ENCODE measurements at regions not wholly inside any gene's neighbourhood (a gene's known extent, or its start where the extent isn't known, plus 50 kb on each side); places are given as distances from the start of the nearest gene placed in this dataset.

GRCh38 chr7:106487892-106488291, 173.1 kb downstream of the CCDC71L start:
- Histone ChIP-seq H3K27ac (no peak overlapping the region), H3K4me3 (no peak overlapping the region)
- no peak for DNase-seq (ENCODE audit: low spot score)
- no peak for TF ChIP-seq CTCF (IDR thresholded peaks at IDR 0.05)

- peak overlapping the region in 1 of 2 donors; percentile 72 for H3K27ac ChIP-seq
- H3K4me3 ChIP-seq, result no peak overlapping the region
- TF ChIP-seq CTCF (IDR thresholded peaks at IDR 0.05), result no peak
- no peak for DNase-seq (ENCODE audit: low spot score)
These were observed 174.6 kb downstream of the CCDC71L start for GRCh38 chr7:106486331-106486730.

- Histone ChIP-seq H3K4me3 (no peak overlapping the region), H3K27ac (peak overlapping the region in 1 of 2 donors; percentile 72)
- no peak for DNase-seq (ENCODE audit: low spot score)
- TF ChIP-seq CTCF (IDR thresholded peaks at IDR 0.05), result no peak
These were observed 175.0 kb downstream of the CCDC71L start for GRCh38 chr7:106485919-106486318.

- H3K27ac ChIP-seq, result peak overlapping the region in 1 of 2 donors; percentile 72
- no peak overlapping the region for H3K4me3 ChIP-seq
- no peak for TF ChIP-seq CTCF (IDR thresholded peaks at IDR 0.05)
- no peak for DNase-seq (ENCODE audit: low spot score)
These were observed 175.9 kb downstream of the CCDC71L start for GRCh38 chr7:106485031-106485551.

DNA sequence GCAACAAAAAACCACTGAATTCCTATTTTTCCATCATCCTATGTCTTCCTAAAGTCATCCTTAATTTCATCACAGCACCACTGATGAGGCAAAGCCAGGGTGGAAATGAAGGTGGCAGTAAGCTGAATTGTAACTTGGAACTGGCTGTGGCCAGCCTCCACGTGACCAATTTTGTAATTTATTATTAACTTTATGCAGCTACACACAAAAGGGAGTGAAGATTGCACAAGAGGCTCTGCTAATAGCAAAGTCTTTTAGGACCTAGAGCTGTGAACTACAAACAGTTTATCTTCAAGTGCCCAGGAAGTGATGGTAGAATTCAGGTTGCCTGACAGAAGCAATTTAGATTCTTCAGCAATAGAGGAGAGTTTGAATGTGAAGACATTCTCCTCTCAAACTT, 176.4 kb downstream of the CCDC71L start:
- Histone ChIP-seq H3K4me3 (no peak overlapping the region), H3K27ac (no peak overlapping the region)
- DNase-seq (ENCODE audit: low spot score), result no peak
- no peak for TF ChIP-seq CTCF (IDR thresholded peaks at IDR 0.05)

DNA sequence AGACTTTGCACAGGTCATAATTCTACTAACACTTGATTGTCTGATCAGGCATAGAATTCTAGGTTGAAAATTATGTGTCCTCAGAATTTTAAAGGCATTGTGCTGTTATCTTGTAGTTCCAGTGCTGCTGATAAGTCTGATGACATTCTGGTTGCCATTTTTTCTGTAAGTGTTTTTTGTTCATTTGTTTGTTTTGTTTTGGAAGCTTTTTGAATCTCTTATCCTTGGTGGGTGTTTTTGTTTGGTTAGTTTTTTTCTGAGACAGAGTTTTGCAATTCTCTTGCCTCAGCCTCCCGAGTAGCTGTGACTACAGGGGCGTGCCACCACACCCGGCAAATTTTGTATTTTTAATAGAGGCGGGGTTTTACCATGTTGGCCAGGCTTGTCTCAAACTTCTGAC, 178.9 kb downstream of the CCDC71L start:
- H3K27ac ChIP-seq, result no peak overlapping the region
- H3K4me3 ChIP-seq, result no peak overlapping the region
- no peak for TF ChIP-seq CTCF (IDR thresholded peaks at IDR 0.05)
- no peak for DNase-seq (ENCODE audit: low spot score)

- DNase-seq (ENCODE audit: low spot score), result no peak
- no peak for TF ChIP-seq CTCF (IDR thresholded peaks at IDR 0.05)
- Histone ChIP-seq H3K4me3 (no peak overlapping the region), H3K27ac (no peak overlapping the region)
These were observed 180.3 kb downstream of the CCDC71L start for GRCh38 chr7:106480616-106481031.
